Endodermal cell (in vitro differentiated cells): ENCODE measurements at regions not wholly inside any gene's neighbourhood (a gene's known extent, or its start where the extent isn't known, plus 50 kb on each side); places are given as distances from the start of the nearest gene placed in this dataset.

Source experiments
- DNase-seq: peaks from one replicate; pipeline ENCODE4 v3.0.0-alpha.2; 2017
- H3K27ac ChIP-seq: 2 replicates; pipeline ENCODE4 v1.5.1; 2013; ENCODE audit warnings: mild to moderate bottlenecking, low read depth, low read length, moderate library complexity
- H3K27me3 ChIP-seq: 2 replicates; pipeline ENCODE4 v1.6.1; 2013; ENCODE audit warnings: mild to moderate bottlenecking, low read length, moderate library complexity; ENCODE audit not compliant: insufficient read depth, control insufficient read depth, poor library complexity, severe bottlenecking
- H3K36me3 ChIP-seq: 2 replicates; pipeline ENCODE4 v1.7.0; 2013; ENCODE audit warnings: mild to moderate bottlenecking, low read length, moderate library complexity; ENCODE audit not compliant: control insufficient read depth, insufficient read depth
- H3K4me1 ChIP-seq: one replicate; pipeline ENCODE4 v1.7.0; 2013; ENCODE audit warnings: low read length; ENCODE audit not compliant: control insufficient read depth, insufficient read depth
- H3K4me3 ChIP-seq: 2 replicates; pipeline ENCODE4 v1.5.1; 2013; ENCODE audit warnings: mild to moderate bottlenecking, low read length, moderate library complexity
- H3K9ac ChIP-seq: 2 replicates; pipeline ENCODE4 v1.6.1; 2013; ENCODE audit warnings: mild to moderate bottlenecking, low read length, moderate library complexity; ENCODE audit not compliant: poor library complexity, severe bottlenecking; ENCODE audit errors: extremely low read depth
- H3K9me3 ChIP-seq: 2 replicates; pipeline ENCODE4 v1.6.1; 2013; ENCODE audit warnings: mild to moderate bottlenecking, low read length, moderate library complexity; ENCODE audit not compliant: control insufficient read depth
- H3K27ac Mint-ChIP-seq: 2 replicates; pipeline ENCODE4 v1.8.0; 2020; ENCODE audit warnings: mixed read lengths
- H3K27me3 Mint-ChIP-seq: 2 replicates; pipeline ENCODE4 v1.8.0; 2021; ENCODE audit warnings: mild to moderate bottlenecking, mixed read lengths; ENCODE audit not compliant: insufficient read depth
- H3K36me3 Mint-ChIP-seq: 2 replicates; pipeline ENCODE4 v1.8.0; 2020; ENCODE audit warnings: low read depth, mixed read lengths
- H3K4me1 Mint-ChIP-seq: 2 replicates; pipeline ENCODE4 v1.8.0; 2020; ENCODE audit warnings: mixed read lengths
- H3K4me3 Mint-ChIP-seq: 2 replicates; pipeline ENCODE4 v1.8.0; 2020; ENCODE audit warnings: mild to moderate bottlenecking, moderate library complexity, mixed read lengths
- H3K9me3 Mint-ChIP-seq: 2 replicates; pipeline ENCODE4 v1.8.0; 2020; ENCODE audit warnings: mild to moderate bottlenecking, mixed read lengths
- CTCF ChIP-seq: fragments of 200-600 bp; sonication (generic); conservative IDR thresholded peaks from 2 replicates; pipeline ENCODE4 v1.5.0; 2021; ENCODE audit warnings: antibody characterized with exemption, mild to moderate bottlenecking
- WGBS, 2 experiments: methylation state at CpG; one replicate each; pipeline versions ENCODE4 v1.1.5 to v1.1.7; 2013; ENCODE audit warnings: missing lambda C conversion rate in 2 of 2, mixed read lengths in 1 of 2; ENCODE audit not compliant: insufficient coverage in 1 of 2, insufficient read length in 1 of 2; 5-methylcytosine and 5-hydroxymethylcytosine counted together

GRCh38 chr9:73753171-73753570 is 601.5 kb downstream of the ANXA1 start:
- H3K27me3 ChIP-seq = no peaks in the 10 kb centered on the region
- TF ChIP-seq CTCF = no peak
- no peaks in the 10 kb centered on the region for H3K9me3 Mint-ChIP-seq
- no peaks in the 10 kb centered on the region for H3K4me1 Mint-ChIP-seq
- no peak overlapping the region for H3K27ac ChIP-seq
- no peak for DNase-seq
- no peak overlapping the region for H3K4me3 ChIP-seq
- no peaks in the 10 kb centered on the region for H3K36me3 ChIP-seq
- H3K4me1 ChIP-seq = no peaks in the 10 kb centered on the region
- H3K9ac ChIP-seq = no peak overlapping the region
- no peak overlapping the region for H3K4me3 Mint-ChIP-seq
- no peaks in the 10 kb centered on the region for H3K36me3 Mint-ChIP-seq
- H3K27ac Mint-ChIP-seq = no peak overlapping the region
- no peaks in the 10 kb centered on the region for H3K9me3 ChIP-seq
- H3K27me3 Mint-ChIP-seq = no peaks in the 10 kb centered on the region

- 92 to 96% methylated on average over 4 of the region's 4 CpGs for WGBS, 2 experiments
- DNase-seq = no peak
- H3K27ac Mint-ChIP-seq = no peak overlapping the region
- Histone ChIP-seq H3K4me3 (no peak overlapping the region), H3K27me3 (no peaks in the 10 kb centered on the region), H3K36me3 (no peaks in the 10 kb centered on the region), H3K4me1 (no peaks in the 10 kb centered on the region), H3K9ac (no peak overlapping the region), H3K9me3 (no peaks in the 10 kb centered on the region), H3K27ac (no peak overlapping the region)
- TF ChIP-seq CTCF = no peak
- H3K9me3 Mint-ChIP-seq = no peaks in the 10 kb centered on the region
- H3K27me3 Mint-ChIP-seq = no peaks in the 10 kb centered on the region
- no peak overlapping the region for H3K4me3 Mint-ChIP-seq
- H3K36me3 Mint-ChIP-seq = no peaks in the 10 kb centered on the region
- no peaks in the 10 kb centered on the region for H3K4me1 Mint-ChIP-seq
Measured at GRCh38 chr9:73761905-73762304, 610.2 kb downstream of the ANXA1 start.

- TF ChIP-seq CTCF = no peak
- no peaks in the 10 kb centered on the region for H3K36me3 ChIP-seq
- DNase-seq = no peak
- 82 to 100% methylated on average over 1 of the region's 1 CpG for WGBS, 2 experiments
- Mint-ChIP-seq H3K27ac (no peak overlapping the region), H3K9me3 (no peaks in the 10 kb centered on the region), H3K27me3 (no peaks in the 10 kb centered on the region), H3K4me3 (no peak overlapping the region), H3K36me3 (no peaks in the 10 kb centered on the region), H3K4me1 (no peaks in the 10 kb centered on the region)
- no peaks in the 10 kb centered on the region for H3K4me1 ChIP-seq
- no peaks in the 10 kb centered on the region for H3K27me3 ChIP-seq
- no peaks in the 10 kb centered on the region for H3K9me3 ChIP-seq
- no peak overlapping the region for H3K4me3 ChIP-seq
- no peak overlapping the region for H3K9ac ChIP-seq
- H3K27ac ChIP-seq = no peak overlapping the region
Measured at GRCh38 chr9:73773896-73774295, 622.2 kb downstream of the ANXA1 start.
